HG03039 (cell line): ENCODE measurements at regions not wholly inside any gene's neighbourhood (a gene's known extent, or its start where the extent isn't known, plus 50 kb on each side); places are given as distances from the start of the nearest gene placed in this dataset.
A peak's percentile ranks its signal among the peaks of the same experiment; 100 is the strongest.

ENCODE experiments used
- ATAC-seq: cut with Tn5 transposase; IDR thresholded peaks from one replicate; pipeline ENCODE4 v1.9.1; 2021; ENCODE audit warnings: mild to moderate bottlenecking, moderate library complexity; ENCODE audit not compliant: unreplicated experiment

DNA sequence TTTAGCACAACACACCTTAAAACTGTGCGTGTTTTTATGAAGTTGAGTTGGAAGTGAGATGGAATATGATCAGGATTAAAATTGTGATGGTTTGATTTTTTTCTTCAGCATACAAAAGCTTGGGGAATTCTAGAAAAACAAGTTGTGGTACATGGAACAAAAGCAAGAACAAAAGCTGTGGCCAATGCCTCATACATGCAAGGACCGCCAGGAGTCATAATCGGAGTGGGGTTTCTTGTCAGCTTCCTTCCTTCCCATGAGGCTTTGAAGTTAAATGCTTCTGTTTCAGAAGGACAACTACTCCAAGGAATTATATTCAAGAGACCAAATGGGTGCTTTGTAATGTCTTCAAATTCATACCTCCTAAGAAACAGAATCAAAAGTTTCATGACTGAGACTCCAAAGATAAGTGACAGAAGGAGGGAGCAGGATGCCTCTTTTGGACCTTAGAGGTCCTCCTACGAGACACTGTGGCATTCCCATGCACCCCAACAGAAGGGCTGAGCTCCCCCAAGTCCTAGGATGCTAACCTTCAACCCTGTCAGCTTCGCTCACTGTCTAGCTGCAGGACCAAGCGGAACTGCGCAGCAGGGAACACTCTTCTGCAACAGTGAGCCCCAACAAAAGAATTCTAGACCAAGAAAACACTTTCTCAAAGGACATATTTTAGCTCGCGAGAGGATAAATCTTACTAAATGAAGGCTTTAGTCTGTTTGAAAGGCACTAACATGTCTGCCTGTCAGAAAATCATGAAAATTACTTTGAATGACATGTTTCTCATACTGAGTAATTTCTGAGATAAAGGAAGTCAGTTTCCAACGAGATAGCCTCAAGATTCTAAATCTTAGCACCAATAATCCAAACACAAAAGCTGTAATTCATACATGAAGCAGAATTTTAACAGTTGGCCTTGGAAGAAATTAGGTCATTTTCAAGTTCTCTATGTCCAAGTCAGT is 108.5 kb upstream of the NHSL1 start:
- no peak for ATAC-seq

GRCh38 chr6:138608896-138609295 is 109.6 kb upstream of the NHSL1 start:
- no peak for ATAC-seq

DNA sequence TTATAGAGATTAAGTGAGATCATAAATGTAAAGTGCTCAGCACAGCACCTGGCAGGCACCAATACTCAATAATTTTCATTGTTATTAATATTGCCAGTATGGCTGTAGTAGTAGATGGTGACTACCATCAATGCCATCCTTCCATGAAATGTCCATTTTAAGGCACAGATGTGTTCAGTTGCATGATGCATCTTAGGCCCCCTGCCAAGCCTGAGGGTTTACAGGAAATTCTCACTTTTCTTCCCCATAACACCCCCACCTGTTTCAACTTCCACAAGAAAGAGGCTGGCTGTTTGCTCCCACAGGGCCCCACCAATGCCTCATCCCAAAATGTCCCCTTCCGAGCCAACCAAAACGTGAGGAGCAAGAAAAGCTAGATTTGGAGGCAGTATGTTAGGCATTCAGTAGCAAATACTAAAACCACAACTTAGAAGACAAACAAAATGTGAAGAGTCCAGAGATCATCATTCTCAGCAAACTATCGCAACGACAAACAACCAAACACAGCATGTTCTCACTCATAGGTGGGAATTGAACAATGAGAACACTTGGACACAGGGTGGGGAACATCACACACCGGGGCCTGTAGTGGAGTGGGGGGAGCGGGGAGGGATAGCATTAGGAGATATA is 110.6 kb upstream of the NHSL1 start:
- ATAC-seq = no peak

- no peak for ATAC-seq
These were observed 111.5 kb upstream of the NHSL1 start for GRCh38 chr6:138610816-138611215.

DNA sequence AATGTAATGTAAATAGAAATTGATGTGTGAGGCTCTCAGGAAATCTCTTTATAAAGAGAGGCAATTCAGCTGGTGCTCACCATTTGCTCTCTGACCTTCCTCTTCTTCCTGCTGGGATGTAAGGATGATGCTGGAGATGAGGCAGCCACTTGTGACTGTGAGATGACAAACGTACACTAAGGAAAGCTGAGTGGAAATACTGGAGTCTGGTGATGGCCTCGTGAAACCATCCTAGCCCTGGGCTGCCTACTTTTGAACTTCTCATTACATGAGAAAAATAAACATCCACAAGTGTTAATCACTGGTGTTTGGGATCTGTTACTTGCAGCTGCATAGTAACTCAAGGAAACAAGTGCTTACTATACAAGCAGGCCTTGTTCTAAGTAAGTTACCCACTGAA is 114.9 kb upstream of the NHSL1 start:
- no peak for ATAC-seq

- ATAC-seq = no peak
These were observed 118.9 kb upstream of the NHSL1 start for GRCh38 chr6:138618168-138618567.

GRCh38 chr6:138620630-138621029 is 121.3 kb upstream of the NHSL1 start:
- no peak for ATAC-seq

GRCh38 chr6:138622967-138623366 is 123.7 kb upstream of the NHSL1 start:
- ATAC-seq = no peak

DNA sequence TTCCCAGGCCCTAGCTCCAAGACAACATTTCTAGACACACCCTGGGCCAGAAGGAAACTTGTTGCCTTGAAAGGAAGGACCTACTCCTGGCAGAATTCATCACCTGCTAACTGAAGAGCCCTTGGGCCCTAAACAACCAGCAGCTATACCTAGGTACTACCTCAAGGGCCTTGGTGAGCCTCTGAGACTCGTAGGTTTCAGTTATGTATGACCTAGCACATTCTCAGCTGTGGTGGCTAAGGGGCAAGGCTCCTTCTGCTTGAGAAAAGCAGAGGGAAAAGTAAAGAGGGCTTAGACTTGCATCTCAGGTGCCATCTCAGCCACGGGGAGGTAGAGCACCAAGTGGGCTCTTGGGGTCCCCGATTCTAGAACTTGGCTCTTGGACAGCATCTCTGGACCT is 132.3 kb upstream of the NHSL1 start:
- ATAC-seq = no peak

DNA sequence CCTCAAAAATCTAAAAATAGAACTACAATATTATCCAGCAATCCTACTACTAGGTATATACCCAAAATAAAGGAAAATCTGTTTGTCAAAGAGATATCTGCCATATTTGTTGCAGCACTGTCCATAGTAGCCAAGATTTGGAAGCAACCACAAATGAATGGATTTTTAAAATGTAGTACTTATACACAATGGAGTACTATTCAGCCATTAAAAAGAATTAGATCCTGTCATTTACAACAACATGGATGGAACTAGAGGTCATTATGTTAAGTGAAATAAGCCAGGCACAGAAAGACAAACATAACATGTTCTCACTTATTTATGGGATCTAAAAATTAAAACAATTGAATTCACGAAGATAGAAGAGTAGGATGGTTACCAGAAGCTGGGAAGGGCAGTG is 135.7 kb upstream of the CCDC28A start:
- ATAC-seq = no peak

DNA sequence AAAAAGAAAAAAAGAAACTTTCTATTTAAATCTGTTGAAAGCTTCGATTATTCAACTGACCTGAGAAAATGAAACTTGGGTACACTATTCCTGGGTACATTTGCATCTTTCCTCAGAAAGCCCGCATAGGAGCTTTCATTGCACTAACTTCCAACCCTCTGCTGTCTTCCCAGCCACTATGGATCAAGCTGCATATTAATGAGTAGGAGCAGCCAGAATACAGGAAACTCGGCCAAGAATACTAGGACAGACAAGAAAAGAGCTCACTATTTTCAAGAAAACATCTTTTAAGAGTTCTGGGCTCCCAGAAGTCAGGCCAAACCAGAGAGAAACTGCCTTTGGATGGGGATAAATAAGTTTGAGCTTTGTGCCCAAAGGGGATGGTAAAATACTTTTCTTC is 135.0 kb upstream of the CCDC28A start:
- no peak for ATAC-seq

DNA sequence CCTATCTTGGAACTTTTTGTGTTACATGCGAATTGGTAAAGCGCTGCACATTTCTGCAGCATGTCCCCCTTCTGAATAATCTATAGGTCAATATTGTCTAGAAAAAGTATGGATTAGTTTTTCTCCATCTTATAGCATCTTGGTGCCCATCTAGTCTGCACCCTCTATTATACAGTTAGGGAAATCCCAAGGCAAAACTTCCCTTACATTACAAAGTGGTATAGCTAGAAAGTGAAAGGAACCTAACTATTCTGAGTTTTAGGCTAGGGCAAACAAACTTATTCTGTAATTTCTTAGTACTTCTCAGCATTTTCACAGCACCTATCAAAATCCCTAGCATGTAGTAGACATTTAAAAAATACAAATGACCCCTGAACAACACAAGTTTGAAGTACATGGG is 133.5 kb upstream of the CCDC28A start:
- no peak for ATAC-seq

GRCh38 chr6:138643210-138643609 is 130.4 kb upstream of the CCDC28A start:
- ATAC-seq = no peak

- ATAC-seq = no peak
These were observed 127.5 kb upstream of the CCDC28A start for GRCh38 chr6:138645976-138646640.

- ATAC-seq = no peak
These were observed 126.6 kb upstream of the CCDC28A start for GRCh38 chr6:138647006-138647405.

DNA sequence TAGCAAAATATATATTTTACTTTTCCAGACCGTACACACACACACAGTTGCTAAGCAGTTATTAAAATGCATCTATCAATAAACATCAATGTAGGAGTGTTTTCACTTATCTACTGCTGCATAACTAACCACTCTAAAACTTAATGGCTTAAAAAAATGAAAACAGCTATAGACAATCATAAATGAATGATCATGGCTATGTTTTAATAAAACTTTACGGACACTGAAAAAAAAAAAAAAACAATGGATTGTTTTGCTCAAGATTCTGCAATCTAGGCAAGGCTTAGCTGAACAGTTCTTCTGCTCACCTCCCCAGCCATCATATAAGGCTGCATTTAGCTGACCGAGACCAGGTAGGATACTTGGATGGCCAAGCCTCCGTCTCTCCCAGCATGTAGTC is 125.4 kb upstream of the CCDC28A start:
- no peak for ATAC-seq

DNA sequence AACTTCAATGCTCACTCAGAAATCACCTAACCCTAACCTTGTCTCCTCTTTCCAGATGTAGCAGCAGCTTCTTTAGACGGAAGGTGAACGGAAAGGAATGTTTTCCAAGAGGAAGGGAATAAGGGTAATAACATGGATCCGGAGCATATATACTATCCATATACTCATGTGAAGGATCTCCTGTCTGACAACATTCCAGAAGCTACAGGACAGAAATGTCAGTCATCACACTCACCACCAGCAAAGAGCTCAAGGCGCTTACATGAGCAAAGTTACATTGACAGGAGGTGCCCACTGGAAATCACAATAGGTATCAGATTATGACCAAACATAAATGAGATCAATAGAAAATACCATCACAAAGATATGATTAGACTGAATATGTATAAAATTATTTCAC is 122.1 kb upstream of the CCDC28A start:
- no peak for ATAC-seq

DNA sequence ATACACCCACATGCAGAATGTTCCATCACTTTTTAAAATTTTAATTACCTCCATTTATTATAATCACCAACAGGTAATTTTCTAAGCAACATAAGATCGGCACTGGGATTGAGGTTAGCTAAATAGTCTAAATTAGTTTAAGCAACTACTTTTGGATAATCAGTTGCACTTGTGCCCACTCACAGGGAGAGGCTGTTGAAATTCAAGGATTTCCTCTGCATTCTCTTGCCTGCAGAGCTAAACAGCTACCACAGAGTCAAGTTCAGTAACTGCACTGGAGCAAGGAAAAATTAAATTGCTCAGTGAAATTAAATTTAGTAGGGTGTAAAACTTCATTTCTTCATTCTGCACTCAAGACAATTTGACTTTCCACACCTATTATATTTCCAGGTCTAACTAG is 120.7 kb upstream of the CCDC28A start:
- ATAC-seq = no peak

DNA sequence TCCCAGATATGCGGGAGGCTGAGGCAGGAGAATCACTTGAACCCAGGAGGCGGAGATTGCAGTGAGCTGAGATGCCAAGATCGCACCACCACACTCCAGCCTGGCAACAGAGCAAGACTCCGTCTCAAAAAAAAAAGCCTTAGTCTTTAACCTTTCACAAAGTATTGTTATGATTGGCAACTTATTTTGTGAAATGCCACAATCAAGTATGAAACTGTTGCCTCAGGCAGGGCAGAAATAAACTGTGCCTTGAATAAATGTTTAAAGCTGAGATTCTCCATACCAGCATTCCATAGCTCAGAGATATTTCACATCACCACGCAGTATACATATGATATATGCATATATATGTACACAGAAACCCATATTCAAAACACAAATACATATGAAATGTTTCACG is 120.1 kb upstream of the CCDC28A start:
- no peak for ATAC-seq

DNA sequence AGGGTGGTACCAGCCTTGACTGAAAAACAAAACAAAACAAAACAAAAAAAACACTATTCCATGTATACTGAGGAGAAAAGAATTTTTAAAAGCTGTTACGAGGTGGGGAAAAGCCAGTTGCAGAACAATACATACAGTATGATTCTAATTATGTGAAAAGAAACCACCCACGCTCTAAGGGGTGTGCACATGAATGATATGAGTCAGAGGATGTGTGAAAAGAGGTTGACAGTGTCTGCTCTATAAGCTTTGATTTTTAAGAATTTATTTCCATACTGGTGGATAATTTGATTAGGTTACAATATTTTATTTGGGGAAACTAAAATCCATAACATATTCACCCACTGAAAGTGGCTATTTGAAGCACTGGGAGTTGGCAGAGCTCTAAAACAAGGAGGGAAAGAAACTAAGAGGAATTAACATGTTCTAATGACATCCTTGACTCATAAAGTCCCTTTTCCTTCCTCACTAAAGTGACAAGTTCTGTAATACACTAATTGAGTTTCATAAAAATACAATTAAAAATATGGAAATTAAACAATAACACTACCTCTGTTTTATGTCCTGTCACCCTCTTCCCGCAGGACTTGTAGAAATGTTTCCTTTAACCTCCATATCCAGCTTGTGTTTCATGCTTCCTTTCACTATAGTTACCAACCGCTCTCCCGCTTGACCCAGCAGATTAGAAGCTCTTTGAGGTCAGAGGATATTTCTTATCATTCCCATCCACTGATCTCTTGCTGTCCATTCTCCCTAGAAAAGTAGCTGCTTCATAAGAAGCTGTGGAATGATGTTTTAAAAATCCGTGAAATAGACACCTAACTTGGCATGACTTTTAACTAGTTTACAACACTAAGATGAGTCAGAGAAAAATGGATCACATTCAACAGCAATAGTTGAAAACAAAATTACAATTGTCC is 118.6 kb upstream of the CCDC28A start:
- ATAC-seq = peak; percentile 95

GRCh38 chr6:138655828-138656227 is 117.7 kb upstream of the CCDC28A start:
- no peak for ATAC-seq
